Omental fat pad (tissue), 3 donors: ENCODE measurements at regions not wholly inside any gene's neighbourhood (a gene's known extent, or its start where the extent isn't known, plus 50 kb on each side); places are given as distances from the start of the nearest gene placed in this dataset.

Source experiments
- ATAC-seq: fragments of 150-250 bp; one replicate; pipeline ENCODE4 v1.9.1; 2016; ENCODE audit warnings: mild to moderate bottlenecking, moderate library complexity; ENCODE audit not compliant: low FRiP score
- DNase-seq: peaks from one replicate; pipeline ENCODE4 v3.0.0-alpha.2; 2019; ENCODE audit warnings: low spot score
- TF ChIP-seq, protein P1 (sequence below), 3 donors: fragments of 450-650 bp; IDR thresholded peaks; one replicate each; pipeline ENCODE4 v1.5.1; 2016 to 2017; ENCODE audit warnings: antibody characterized with exemption in 3 of 3, mild to moderate bottlenecking in 3 of 3, moderate library complexity in 2 of 3

DNA sequence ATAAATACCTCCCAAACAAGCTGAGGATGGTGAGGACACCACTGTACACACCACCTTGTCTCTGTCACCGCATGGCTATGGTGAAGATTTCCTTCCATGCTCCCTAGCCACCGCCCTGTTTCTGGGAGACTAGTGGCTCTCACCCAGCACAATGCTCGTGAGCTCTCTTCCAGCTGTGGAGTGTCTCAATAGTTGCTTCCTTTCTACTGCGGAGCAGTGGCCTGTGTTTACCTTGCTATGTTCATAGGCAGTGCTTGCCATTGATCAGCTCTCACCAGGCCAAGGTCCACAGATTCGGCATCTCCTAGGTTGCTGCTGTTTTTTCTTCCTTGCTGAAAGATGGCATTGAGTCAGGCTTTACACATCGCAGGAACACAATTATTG, 313.6 kb upstream of the RTL1 start:
- no peak for ATAC-seq
- DNase-seq: no peak
- TF ChIP-seq, protein P1, sequence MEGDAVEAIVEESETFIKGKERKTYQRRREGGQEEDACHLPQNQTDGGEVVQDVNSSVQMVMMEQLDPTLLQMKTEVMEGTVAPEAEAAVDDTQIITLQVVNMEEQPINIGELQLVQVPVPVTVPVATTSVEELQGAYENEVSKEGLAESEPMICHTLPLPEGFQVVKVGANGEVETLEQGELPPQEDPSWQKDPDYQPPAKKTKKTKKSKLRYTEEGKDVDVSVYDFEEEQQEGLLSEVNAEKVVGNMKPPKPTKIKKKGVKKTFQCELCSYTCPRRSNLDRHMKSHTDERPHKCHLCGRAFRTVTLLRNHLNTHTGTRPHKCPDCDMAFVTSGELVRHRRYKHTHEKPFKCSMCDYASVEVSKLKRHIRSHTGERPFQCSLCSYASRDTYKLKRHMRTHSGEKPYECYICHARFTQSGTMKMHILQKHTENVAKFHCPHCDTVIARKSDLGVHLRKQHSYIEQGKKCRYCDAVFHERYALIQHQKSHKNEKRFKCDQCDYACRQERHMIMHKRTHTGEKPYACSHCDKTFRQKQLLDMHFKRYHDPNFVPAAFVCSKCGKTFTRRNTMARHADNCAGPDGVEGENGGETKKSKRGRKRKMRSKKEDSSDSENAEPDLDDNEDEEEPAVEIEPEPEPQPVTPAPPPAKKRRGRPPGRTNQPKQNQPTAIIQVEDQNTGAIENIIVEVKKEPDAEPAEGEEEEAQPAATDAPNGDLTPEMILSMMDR (IDR thresholded peaks at IDR 0.05): no peak

DNA sequence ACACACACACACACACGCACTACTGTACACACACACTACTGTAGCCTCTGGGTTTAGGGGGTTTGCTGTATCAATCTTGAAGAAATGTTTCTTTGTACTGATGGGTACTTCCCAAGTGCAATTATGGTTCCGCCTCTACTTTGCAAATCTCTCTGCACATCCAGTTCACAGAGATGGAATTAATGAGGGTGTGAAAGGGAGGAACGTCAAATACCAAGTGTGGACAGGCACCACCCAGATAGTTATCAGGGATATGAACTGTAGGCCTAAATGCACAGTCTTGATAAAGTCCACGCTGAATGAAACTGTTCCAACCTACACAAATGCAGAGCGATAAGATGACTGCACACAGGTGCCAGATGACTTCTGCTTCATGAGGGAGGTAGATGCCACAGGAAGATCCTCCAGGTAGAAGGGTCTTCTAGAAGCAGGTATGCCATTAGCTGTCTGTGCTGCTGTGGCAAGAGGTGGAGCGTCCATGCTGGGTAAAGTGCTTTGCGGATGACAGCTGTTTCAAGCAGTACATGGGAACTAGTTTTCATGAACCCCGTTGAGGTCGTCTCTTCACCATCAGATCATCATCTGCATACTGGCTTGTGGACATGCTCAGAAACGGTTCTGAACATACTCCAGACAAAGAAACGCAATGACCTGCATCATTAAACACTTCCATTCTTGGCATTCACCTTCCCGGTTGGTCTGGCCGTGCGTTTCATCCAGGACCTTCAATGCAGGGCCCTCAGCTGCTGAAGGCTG, 314.3 kb upstream of the RTL1 start:
- DNase-seq (no peak), ATAC-seq (no peak)
- TF ChIP-seq, protein P1 (IDR thresholded peaks at IDR 0.05): no peak

DNA sequence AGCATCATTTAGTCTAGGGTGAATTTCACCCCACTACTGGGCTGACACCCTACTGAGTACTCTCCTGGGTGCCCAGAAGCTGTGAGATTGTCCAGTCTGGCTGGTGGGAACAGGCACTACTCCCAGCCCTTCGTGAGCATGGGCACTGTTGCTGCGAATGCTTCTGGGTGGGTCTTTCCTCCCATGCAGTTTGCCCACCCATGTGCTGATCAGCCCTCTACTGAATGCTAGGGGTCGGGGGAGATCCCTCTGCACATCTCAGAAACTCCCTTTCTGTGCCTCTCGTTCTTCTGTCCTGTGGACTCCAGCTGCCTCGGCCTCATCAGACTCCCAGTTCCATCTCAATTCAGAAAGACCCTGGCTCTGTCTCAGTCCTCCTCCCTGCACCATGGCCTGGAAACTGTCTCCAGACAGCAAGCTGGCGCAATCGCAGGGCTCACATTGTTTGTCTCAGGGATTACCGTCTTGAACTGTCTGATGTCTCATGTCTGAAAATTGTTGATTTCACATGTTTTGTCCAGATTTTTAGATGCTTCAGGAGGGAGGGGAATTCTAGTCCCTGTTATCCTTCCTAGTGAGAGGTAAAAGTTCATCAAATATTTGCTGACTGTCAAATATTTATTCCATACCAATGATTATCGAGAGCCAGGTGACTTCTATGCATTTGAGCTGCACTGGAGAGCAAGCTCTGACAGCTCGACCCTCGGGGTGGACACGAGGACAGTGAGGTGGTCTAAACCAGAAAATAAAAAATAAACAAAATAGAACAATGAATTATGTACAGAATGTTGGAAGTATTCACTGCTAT, 316.6 kb upstream of the RTL1 start:
- no peak for ATAC-seq
- TF ChIP-seq, protein P1 (IDR thresholded peaks at IDR 0.05): no peak
- no peak for DNase-seq

DNA sequence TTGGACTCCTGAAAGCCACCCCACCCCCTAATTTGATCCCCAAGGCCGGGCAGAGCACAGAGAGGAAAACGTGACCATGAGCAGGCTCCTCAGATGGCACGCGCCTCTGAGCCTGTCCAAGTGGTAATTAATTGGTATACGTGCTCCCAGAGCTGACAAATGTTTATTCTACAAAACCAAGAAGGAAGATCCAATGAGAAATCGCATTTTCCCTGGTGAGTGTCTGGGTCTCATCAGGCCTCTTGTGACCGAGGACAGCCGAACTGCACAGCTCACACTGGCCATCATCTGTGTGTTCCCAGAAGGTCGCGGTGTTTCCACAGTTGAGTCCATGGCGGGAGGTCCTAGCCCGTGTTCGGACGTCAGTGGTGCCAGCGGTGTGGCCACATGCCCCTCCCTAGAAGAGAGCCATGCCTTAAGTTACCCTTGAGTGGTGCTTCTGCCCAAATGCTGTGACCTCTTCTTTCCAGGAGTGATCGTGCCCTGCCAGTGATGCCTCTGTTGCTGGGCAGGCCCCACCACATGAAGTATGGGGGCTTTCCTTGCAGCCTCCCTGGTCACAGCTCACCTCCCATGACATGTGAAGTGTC, 317.5 kb upstream of the RTL1 start:
- no peak for DNase-seq
- TF ChIP-seq, protein P1 (IDR thresholded peaks at IDR 0.05): no peak
- no peak for ATAC-seq

DNA sequence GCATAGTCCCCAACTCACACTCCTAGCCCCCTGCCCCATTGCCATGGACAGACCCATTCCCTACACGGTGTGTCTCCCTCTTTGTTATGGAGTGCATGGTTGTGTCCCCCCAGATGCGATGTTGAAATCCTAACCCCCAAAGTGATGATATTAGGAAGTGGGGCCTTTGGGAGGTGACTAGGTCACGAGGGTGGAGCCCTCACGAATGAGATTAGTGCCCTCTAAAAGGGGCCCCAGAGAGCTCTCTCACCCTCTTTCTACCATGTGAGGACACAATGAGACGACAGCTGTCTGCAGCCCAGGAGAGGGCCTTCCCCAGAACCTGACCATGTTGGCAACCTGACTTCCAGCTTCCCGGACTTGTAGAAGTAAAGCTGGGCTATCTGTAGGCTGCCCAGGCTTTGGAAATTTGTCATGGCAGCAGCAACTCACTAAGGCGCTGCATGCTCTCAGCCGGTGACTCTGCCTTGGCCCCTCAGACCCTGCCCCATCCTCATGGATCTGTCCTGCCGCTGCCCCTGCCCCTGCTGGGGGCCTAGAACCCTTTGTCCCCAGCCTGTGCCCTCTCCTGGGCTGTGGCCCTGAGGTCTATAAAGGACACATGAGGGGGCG, 318.1 kb upstream of the RTL1 start:
- TF ChIP-seq, protein P1 (IDR thresholded peaks at IDR 0.05): no peak
- DNase-seq: no peak
- ATAC-seq: no peak

DNA sequence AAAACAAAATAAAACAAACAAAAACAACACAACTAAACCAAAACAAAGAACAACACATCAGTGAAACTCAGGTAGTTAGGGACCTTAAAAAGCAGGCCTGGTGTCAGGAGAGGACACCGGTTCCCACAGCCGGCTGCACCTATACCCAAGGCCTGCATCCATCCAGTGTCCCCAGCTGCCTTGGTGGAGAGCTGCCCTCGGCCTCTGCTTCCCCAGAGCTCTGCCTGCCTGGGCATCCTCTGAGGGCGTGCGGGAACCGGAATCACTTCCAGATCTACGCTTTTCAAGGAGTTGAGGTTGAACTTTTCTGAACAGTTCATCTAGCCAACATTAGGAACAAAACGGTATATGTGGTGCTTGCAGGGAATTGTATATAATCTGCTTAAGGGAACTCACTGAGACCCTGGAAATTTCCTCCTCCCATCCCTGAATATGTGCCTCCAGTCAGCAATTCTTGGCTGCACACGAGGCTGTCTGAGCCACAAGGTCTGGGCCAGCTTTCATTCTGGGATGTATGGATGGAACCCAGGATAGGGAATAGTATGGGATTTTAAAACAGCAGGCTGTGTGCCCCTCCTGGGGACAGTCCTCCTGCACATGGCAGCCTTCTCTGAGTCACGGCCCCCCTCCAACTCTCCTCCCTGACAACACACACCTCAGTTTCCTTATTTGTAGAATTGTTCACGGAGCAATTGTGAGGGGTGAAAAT, 319.0 kb upstream of the RTL1 start:
- no peak for DNase-seq

More for the DNA sequence above, 319.0 kb upstream of the RTL1 start:
- TF ChIP-seq, protein P1 (IDR thresholded peaks at IDR 0.05): no peak
- no peak for ATAC-seq
